ENCODE measurements at regions not wholly inside any gene's neighbourhood (a gene's known extent, or its start where the extent isn't known, plus 50 kb on each side); places are given as distances from the start of the nearest gene placed in this dataset.

DNA sequence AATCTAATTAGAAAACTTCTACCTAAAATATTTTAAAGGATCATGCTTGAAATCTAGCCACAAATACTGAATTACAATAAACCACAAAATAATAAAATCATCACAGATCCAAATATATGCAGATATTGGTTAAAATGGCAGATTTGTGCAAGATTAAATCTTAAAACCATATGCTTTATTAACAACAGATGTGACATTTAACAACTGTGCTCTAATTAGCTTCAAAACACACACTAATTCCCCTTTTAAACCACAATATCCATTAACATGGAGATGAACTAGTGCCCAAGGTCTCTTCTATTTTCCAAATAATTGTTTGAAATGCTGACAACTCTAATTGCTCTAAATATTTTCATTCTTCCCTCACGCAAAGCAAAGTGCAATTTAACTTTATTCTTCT lies 1530.3 kb downstream of the SI start:
- intact Hi-C loops (cut with micrococcal nuclease), result no loop called here
- Histone ChIP-seq H3K9ac (ENCODE audit: low read length) (no peak overlapping the region), H3K9me2 (ENCODE audit: insufficient read depth) (no peaks in the 10 kb centered on the region), H2AFZ (ENCODE audit: low read depth, low read length, poor library complexity, severe bottlenecking) (no peak overlapping the region), H4K20me1 (ENCODE audit: insufficient read depth) (no peaks in the 10 kb centered on the region), H3K36me3 (ENCODE audit: control insufficient read depth in 1 of 2, insufficient read depth in 2 of 2, low read length in 2 of 2) (no peaks in the 10 kb centered on the region), H3K79me2 (ENCODE audit: insufficient read depth, low read length) (no peaks in the 10 kb centered on the region), H3K4me3 (replicated peaks in 1 of 2; ENCODE audit: low read depth in 1 of 2, low read length in 2 of 2) (no peak overlapping the region), H3K27me3 (ENCODE audit: insufficient read depth, low read length) (no peaks in the 10 kb centered on the region), H3K27ac (ENCODE audit: low read depth, low read length) (no peak overlapping the region), H3K9me3 (ENCODE audit: control insufficient read depth in 1 of 2, insufficient read depth in 1 of 2, low read depth in 1 of 2, low read length in 2 of 2) (no peaks in the 10 kb centered on the region), H3K4me1 (ENCODE audit: control insufficient read depth in 1 of 2, insufficient read depth in 2 of 2, low read length in 2 of 2) (no peaks in the 10 kb centered on the region), H3K4me2 (ENCODE audit: low read length) (no peak overlapping the region)
- BruUV-seq (replicated peaks), result no TSS peak
- ChIA-PET CTCF (no interaction called here), RAD21 (ENCODE audit: low non-redundant PET in 1 of 2, low total read pairs in 2 of 2, uncharacterized antibody in 2 of 2, unreplicated experiment in 2 of 2) (no interaction called here), POLR2A (no interaction called here)
- ATAC-seq (no peak), DNase-seq (ENCODE audit: low read depth, low spot score) (no peak)
- TF ChIP-seq CEBPB (IDR thresholded peaks at IDR 0.05; ENCODE audit: low read depth), result no peak
- no peak for TF ChIP-seq TCF7L2 (IDR thresholded peaks at IDR 0.05; ENCODE audit: borderline replicate concordance, extremely low read depth, insufficient read depth, insufficient read length)
- TF ChIP-seq CBX3 (IDR thresholded peaks at IDR 0.05; ENCODE audit: low read depth), result no peak
- no peak for TF ChIP-seq POLR2AphosphoS5 (IDR thresholded peaks at IDR 0.05; ENCODE audit: low read depth, low read length)
- TF ChIP-seq FOSL1 (IDR thresholded peaks at IDR 0.05; ENCODE audit: low read depth), result no peak
- TF ChIP-seq EZH2 (IDR thresholded peaks at IDR 0.05), result no peak
- no peak for TF ChIP-seq JUND (IDR thresholded peaks at IDR 0.05)
- no peak for TF ChIP-seq ELF1 (IDR thresholded peaks at IDR 0.05; ENCODE audit: borderline replicate concordance, low read depth)
- TF ChIP-seq, protein P1, sequence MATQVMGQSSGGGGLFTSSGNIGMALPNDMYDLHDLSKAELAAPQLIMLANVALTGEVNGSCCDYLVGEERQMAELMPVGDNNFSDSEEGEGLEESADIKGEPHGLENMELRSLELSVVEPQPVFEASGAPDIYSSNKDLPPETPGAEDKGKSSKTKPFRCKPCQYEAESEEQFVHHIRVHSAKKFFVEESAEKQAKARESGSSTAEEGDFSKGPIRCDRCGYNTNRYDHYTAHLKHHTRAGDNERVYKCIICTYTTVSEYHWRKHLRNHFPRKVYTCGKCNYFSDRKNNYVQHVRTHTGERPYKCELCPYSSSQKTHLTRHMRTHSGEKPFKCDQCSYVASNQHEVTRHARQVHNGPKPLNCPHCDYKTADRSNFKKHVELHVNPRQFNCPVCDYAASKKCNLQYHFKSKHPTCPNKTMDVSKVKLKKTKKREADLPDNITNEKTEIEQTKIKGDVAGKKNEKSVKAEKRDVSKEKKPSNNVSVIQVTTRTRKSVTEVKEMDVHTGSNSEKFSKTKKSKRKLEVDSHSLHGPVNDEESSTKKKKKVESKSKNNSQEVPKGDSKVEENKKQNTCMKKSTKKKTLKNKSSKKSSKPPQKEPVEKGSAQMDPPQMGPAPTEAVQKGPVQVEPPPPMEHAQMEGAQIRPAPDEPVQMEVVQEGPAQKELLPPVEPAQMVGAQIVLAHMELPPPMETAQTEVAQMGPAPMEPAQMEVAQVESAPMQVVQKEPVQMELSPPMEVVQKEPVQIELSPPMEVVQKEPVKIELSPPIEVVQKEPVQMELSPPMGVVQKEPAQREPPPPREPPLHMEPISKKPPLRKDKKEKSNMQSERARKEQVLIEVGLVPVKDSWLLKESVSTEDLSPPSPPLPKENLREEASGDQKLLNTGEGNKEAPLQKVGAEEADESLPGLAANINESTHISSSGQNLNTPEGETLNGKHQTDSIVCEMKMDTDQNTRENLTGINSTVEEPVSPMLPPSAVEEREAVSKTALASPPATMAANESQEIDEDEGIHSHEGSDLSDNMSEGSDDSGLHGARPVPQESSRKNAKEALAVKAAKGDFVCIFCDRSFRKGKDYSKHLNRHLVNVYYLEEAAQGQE (IDR thresholded peaks at IDR 0.05; ENCODE audit: low read depth), result no peak
- no peak for TF ChIP-seq RAD21 (IDR thresholded peaks at IDR 0.05; ENCODE audit: low read depth)
- TF ChIP-seq POLR2A (IDR thresholded peaks at IDR 0.05; ENCODE audit: borderline replicate concordance, extremely low read depth, insufficient read depth, insufficient read length), result no peak
- TF ChIP-seq, protein P2, sequence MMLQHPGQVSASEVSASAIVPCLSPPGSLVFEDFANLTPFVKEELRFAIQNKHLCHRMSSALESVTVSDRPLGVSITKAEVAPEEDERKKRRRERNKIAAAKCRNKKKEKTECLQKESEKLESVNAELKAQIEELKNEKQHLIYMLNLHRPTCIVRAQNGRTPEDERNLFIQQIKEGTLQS (IDR thresholded peaks at IDR 0.05), result no peak
- no peak for TF ChIP-seq SRF (IDR thresholded peaks at IDR 0.05; ENCODE audit: low read depth)
- no peak for TF ChIP-seq SIN3A (IDR thresholded peaks at IDR 0.05; ENCODE audit: low read depth)

All from HCT116 (cell line).